Dedifferentiated amniotic fluid mesenchymal stem cell (primary cell): ENCODE measurements at regions not wholly inside any gene's neighbourhood (a gene's known extent, or its start where the extent isn't known, plus 50 kb on each side); places are given as distances from the start of the nearest gene placed in this dataset.
"Not testable (repeated sequence)": the region's sequence is repeated elsewhere in the genome, so short reads cannot be mapped to it uniquely, and the experiment has no call there.

ENCODE experiments used
- DNase-seq: peaks from one replicate; pipeline ENCODE4 v3.0.0-alpha.2; 2016; ENCODE audit errors: extremely low spot score

DNA sequence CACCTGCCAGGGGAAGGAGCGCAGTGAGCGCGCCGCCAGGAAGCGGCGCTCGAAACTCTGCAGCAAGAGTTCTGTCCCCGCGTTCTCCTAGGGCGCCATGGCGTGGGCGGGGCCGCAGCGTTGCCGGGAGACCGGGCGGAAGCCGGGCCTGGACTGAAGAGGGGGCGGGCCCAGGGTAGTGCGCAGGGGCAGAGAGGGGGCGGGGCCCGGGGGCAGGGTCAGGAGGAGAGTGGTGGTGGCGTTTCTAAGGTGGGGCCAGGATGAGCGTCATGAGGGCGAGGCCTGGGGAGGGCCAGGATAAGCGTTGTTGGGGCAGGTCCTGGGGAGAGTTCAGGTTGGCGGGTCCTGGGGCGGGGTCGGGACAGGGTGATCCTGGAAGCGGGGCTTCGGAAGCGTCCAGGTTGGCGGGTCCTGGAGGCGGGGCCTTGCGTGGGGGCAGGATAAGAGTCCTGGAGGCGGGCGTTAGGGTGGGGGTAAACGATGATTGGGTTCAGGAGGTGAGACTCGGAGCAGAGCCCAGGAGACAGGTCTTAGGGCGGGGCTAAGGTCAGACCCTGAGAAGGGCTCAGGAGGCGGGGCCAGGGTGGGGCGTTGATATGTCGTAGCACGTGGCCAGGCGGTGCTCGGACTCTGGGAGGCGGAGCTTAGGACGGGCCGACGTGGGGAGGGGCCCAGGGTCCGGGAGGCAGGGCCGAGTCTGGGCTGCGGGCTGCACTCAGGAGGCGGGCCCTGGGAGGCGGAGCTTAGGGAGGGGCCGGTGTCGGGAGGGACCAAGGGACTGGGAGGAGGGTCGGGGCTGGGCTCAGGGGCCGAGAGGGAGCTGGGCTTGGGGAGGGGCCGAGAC, 189.4 kb downstream of the ADRA2C start:
- DNase-seq = peak; percentile 96

DNA sequence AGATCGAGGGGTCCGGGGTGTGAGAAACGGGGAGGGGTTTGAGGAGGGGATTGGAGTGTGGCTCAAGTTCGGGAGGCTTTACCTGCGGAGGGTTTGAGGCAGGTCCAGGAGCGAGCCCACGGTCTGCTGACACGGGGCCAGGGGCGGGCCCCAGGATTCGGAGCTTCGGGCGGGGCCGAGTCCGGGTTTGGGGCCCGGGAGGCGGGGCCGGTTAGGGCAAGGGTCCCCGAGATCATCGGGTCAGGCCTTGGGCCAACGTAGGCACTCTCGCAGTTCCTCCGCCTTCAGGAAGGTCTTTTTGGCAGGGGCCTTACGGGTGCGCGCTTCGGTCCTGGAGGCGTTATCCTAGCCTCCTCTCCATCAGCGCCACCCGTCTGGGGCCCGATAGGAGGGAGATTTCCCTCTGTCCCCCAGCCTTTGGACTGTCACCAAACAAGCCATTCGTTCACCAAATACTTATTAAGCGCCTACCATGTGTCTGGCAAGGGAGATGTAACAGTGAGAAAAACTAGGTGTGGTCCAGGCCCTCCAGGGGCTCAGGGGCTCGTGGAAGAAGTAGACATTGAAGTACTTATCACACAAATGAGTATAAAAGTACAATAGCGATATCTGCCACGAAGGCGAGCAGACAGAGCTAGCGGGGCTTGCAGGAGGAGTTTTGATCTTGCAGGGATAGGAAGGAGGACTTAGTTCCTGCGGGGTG, 190.1 kb downstream of the ADRA2C start:
- DNase-seq = not testable (repeated sequence)

DNA sequence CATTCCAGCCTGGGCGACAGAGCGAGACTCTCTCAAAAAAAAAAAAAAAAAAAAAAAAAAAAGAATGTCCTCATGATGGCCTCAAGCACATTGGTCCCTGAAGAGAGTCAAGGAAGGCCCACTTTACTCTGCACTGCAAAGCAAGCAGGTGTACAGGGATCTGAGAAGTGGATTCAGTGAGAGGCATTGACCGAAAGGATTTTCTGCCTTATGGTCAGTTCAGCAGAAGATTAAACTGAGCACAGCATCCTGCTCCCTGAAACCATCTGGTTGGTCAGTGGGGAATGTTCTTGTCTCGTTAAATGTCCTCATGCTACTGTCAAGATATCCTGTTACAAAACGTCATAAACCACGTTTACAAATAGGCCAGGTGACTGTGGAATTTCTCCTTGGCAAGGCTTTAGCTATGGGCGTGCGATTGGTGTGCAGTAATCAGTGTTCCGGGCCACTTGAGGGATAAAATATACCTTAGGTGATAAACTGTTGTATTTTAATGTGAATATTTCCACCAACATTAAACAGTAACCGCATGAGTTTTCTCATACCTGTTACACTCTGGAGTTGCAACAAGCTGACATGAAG, 195.0 kb downstream of the ADRA2C start:
- DNase-seq = not testable (repeated sequence)

DNA sequence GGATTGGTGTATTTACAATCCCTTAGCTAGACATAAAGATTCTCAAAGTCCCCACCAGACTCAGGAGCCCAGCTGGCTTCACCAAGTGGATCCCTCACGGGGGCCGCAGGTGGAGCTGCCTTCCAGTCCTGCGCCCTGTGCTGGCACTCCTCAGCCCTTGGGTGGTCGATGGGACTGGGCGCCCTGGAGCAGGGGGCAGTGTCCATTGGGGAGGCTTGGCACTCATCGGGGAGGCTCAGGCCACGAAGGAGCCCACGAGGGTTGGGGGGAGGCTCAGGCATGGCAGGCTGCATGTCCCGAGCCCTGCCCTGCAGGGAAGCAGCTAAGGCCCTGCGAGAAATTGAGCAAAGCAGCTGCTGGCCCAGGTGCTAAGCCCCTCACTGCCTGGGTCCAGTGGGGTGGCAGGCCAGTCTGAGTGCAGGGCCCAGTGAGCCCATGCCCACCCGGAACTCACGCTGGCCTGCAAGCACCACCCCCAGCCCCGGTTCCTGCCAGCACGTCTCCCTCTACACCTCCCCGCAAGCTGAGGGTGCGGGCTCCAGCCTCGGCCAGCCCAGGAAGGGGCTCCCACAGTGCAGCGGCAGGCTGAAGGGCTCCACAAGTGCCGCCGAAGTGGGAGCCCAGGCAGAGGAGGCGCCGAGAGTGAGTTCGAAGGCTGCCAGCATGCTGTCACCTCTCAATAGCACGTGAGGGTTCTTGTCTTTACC, 198.5 kb downstream of the ADRA2C start:
- not testable (repeated sequence) for DNase-seq

DNA sequence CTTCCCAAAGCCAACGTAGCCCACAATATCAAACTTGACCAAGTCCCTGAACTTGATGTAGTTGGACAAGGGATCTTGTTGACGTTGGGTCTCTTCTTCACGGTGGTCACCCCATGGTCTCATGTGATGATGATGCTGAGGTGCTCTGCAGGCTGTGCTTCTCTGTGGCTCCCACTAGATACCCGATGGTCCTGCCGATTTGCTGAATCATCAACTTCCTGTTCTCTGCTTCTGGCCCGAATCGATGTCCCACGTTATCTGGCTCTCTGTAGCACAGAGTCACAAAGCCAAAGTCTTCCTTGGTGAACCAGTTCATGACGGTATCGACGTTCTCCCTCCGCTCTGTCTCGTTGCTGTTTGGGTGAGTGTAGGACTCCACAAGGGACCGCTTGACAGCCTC, 201.0 kb downstream of the ADRA2C start:
- not testable (repeated sequence) for DNase-seq

DNA sequence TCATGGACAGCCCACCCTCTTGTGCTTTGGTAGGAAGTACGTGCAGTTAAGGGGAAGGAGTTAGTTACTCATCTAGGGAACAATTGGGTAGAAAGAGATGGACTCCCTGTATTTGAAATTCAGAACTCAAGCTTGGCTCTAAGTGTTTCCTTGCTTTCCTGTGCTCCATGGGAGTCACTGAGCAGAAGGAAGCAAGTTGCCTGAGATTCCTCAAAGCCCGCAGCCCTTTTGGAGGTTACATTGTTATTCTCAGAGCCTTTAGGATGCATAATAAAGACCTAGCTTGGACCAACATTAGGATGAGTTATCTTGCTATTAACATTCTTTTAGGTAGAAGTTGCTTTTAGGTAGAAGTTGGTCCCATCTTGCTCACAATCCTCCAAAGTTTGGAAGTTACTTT, 206.4 kb downstream of the ADRA2C start:
- DNase-seq = not testable (repeated sequence)

DNA sequence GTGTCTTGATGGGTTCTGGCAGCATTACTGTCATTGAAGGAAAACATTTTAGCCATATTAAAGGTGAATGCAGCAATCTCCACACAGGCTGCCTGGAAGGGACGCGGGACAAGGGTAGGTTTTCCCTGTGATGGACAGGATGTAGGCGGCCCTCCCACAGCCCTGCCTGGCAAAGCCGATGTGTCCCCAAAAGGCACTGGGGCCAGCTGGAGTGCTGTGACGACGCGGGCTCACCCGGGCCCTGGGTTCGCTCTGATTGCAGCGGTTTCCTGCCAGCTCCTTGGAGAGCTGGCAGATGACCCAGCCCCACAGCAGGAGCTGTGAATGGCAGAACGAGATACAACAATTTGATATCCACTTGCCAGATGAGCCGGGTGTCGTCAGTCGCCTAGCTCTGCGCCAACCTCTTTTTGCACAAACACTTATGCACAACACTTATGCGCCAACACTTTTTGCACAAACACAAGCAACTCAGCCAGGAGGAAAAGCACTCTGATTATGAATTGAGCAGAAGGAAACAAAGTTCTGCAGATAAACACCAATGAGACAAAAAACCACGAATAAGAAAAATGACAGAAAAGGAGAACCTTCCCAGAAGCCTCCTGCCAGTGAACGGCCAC, 207.5 kb downstream of the ADRA2C start:
- DNase-seq = not testable (repeated sequence)

DNA sequence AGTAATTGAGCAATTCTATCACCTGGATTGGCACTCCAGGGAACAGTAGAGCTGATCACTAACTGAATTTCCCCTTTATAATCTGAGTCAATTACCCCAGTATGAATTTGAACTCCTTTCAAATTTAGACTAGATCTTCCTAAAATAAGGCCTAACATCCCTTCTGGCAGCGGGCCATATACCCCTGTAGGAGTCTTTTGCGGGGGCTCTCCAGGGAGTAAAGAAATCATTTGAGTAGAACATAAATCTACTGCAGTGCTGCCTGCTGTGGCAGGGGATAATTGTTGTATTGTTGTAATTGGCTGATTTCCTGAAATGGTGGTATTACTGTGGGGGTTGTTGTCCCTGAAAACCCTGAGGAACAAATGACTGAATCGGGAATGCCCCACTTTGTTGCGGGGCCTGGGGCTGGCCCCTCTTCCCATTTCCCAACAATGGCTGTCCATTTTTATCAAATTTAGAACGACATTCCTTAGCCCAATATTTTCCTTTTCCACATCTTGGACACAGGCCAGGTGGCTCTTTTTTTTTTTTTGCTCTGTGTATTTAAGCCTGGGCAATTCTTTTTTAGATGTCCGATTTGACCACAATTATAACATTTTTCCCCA, 217.4 kb downstream of the ADRA2C start:
- not testable (repeated sequence) for DNase-seq

DNA sequence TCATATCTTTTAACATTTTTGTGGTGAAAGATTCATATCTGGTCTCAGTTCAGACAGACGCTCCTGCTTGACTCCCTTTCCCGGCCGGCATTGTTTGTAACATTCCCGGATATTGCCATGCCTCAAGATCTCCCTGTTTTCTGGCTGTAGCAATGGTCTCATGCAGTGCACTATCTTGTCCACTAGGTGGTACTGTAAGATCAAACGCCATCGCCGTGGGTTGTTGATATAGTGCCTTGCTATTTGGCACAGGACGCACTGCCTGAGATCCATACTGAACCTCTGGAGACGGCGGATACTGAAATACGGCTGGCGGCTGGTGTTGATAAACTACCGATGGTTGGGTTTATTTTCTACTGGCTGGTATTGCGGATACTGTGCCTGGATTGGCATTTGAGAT, 218.6 kb downstream of the ADRA2C start:
- DNase-seq = not testable (repeated sequence)

DNA sequence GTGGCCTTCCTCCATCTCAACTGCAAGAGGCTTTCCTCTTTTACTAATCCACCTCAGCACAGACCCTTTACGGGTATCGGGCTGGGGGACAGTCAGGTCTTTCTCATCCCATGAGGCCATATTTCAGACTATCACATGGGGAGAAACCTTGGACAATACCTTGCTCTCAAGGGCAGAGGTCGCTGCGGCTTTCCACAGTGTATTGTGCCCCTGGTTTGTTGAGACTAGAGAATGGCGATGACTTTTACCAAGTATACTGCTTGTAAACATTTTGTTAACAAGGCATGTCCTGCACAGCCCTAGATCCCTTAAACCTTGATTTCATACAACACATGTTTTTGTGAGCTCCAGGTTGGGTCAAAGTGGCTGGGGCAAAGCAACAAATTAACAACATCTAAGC, 220.2 kb downstream of the ADRA2C start:
- DNase-seq = not testable (repeated sequence)

DNA sequence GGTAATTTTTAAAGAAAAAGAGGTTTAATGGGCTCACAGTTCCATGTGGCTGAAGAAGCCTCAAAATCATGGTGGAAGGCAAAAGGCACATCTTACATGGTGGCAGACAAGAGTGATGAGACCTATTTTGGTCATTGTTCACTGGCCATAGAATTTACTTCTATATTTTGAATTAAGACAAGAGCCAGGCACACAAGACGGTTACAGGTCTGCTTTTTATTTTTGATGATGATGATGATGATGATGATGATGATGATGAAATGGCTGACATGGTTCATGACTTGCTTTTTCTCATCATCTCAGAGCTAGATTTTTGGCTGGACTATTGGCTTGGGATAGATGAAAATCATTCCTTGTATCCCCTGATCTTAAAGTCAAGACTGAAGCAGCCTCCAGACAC, 229.3 kb downstream of the OTOP1 start:
- not testable (repeated sequence) for DNase-seq

DNA sequence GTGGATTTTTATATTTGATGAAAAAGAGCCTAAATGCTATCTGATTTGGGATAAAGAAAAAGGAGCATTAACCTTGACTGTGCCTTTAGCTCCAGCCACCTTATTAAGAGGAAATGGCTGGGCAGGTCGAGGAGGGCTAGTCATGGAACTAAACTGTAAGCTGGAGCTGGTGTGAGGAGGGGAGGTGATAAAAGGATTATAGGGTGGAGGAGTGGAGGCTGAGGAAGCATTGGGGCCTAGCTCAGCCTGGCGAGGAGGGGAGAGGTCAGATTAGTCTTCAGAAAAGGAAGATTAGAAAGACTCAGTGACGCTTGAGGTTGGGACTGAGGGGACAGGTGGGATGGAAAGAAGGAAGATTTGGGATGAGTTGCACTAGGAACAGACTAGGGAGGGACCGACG, 222.7 kb downstream of the OTOP1 start:
- DNase-seq = not testable (repeated sequence)

DNA sequence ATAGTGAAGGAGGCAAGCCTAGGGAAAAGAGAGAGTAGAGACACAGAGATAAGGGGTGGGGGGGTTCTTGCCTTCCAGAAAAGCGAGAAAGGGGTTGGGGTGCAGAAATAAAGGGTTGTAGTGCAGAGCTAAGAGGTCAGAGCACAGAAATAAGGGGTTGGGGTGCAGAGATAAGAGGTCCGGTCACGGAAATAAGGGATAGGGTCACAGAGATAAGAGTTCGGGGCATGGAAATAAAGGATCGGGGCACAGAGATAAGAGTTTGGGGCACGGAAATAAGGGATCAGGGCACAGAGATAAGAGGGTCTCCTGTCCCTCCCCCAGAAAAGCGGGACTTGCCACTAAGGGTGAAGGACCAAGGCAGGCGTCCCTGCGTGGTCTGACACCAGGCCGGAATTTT, 222.0 kb downstream of the OTOP1 start:
- DNase-seq = not testable (repeated sequence)

DNA sequence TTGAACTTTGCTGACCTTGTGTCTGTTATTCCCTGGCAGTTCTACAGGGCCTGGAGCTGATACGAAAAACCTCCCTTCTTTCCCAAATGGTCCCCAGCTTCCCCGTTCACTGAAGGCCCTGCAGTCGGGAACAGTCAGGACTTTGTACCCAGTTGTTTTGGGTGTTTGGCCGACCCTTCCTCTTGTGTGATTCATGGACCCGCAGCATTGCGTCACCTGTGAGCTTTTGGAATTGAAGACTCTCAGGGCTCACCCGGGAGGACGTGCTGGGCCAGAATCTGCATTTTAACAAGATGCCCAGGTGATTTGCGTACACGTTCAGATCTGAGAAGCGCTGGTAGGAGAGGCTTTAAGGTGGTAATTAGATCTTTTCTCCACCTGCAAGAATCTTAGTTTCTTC, 220.4 kb downstream of the OTOP1 start:
- not testable (repeated sequence) for DNase-seq

DNA sequence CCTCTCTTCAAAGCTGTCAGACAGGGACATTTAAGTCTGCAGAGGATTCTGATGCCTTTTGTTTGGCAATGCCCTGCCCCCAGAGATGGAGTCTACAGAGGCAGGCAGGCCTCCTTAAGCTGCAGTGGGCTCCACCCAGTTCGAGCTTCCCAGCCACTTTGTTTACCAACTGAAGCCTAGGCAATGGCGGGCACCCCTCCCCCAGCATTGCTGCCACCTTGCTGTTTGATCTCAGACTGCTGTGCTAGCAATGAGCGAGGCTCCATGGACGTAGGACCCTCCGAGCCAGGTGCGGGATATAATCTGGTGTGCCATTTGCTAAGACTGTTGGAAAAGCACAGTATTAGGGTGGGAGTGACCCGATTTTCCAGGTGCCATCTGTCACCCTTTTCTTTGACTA, 207.7 kb downstream of the OTOP1 start:
- DNase-seq = not testable (repeated sequence)

DNA sequence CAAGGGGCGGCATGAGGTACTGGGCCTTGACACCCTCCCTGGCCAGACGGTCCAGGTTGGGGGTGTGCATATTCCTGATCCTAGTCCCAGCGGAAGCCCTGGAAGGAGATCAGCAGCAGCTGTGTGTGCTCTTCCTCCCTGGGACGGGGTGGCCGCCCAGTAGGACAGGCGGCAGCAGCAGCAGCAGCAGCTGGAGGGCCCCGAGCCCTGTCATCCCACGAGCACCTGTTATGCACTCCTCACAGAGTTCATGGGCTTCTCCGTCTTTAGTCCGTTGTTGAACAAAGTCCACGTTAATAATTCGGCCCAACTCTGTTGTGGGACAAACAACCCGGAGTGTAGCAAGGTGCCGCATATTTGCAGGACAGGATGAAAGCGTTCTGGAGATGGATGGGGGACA, 205.6 kb downstream of the OTOP1 start:
- DNase-seq = not testable (repeated sequence)

DNA sequence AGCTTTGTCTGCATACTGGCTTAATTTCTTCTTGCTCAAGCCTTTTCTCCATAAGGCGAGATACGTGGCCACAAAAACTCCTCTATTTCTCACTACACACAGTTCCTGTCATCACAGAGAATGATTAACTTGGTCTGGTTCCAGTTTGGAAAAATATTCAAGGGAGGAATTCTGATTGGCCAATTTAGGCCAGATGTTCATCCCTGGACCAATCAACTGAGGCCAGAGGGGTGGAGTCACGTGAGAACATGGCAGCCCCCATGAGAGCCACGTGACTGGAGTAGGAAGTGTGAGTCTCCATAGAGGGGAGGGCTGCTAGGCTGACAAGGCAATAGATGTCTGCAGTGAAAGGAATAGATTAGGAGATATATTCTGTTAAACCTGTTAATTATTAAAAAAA, 200.0 kb downstream of the OTOP1 start:
- not testable (repeated sequence) for DNase-seq

DNA sequence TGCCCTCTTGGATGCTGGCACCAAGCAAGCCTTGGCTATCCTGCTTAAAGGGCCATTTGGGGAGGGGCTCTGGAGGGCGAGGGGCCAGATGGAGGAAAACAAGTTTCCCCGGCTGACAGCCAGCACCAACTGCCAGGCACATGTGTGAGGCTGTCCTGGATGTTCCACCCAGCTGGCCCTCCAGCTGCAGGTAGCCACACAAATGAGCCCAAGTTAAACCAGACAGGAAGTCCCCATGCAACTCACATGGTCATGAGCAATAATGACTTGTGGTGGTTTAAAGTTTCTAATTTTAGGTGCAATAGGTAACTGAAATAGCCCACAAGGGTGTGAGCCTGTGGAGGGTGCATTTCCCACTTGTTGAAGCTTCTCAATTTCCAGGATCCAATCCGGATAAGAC, 198.0 kb downstream of the OTOP1 start:
- DNase-seq = not testable (repeated sequence)

DNA sequence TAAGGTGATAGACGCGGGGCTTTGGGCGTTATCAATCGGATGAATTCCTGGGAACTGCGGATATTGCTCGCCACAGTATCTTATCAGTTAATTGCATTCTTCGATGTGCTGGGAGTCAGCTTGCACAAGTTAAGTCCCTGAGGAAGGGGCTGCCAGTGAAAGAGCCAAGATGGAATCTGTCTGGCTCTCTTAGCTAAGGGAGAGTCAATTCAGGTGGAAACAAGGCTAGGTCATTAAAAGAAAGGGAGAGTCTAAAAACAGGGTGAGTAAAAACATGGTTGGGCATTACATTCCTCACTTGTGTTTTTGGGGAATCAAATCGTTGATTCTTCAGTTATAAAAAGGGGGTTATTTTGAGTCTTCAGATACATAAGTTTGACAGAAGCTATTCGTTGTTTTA, 196.2 kb downstream of the OTOP1 start:
- DNase-seq = not testable (repeated sequence)

DNA sequence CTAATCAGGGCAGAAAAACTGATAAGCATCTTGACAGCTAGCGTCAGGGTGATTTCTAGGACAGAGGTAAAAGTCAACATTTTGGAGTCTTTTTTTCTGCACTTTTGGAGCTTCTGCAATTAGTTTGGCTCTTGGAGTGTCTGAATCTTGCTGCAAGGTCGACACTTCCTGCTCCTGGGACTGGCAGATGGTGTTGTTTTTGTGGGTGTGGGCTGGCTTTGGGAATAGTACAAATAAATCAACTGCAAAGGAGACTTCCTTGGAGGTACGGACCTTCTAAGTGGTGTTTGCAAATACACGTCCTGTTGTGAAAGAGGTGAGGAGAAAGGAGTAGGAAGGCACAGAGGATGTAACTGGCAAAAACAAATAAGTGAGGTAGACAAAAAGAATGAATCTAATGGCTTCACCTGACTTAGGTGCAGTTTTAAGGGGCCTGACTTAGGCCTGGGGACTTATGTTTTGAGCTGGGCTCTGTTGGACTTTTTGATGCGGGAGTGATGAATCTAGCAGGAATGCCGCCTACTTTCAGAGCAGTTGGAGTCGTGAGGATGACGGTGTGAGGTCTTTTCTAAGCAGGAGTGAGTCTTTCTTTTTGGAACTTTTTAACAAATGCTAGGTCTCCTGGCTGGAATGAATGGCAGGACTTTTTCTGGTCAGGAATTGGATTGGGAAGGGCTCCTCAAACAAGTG, 195.1 kb downstream of the OTOP1 start:
- DNase-seq = not testable (repeated sequence)
